ENCODE measurements at regions not wholly inside any gene's neighbourhood (a gene's known extent, or its start where the extent isn't known, plus 50 kb on each side); places are given as distances from the start of the nearest gene placed in this dataset.

- POLR2A ChIA-PET: no interaction called here
- no peak for DNase-seq (ENCODE audit: low read depth, low spot score)
- CTCF ChIA-PET: no interaction called here
- Histone ChIP-seq H3K4me3 (ENCODE audit: low read depth, low read length) (no peak overlapping the region), H3K9me3 (ENCODE audit: control insufficient read depth, insufficient read depth, low read length) (no peaks in the 10 kb centered on the region), H3K27ac (ENCODE audit: low read depth, low read length) (no peak overlapping the region), H3K27me3 (ENCODE audit: control insufficient read depth, insufficient read depth, low read length) (no peaks in the 10 kb centered on the region)
- TF ChIP-seq CTCF (IDR thresholded peaks at IDR 0.05; ENCODE audit: low read depth, low read length): no peak
Observed at GRCh38 chr10:54900584-54900983, 99.6 kb upstream of the PCDH15 start.

- POLR2A ChIA-PET: no interaction called here
Observed at GRCh38 chr10:54880996-54881395, 80.0 kb upstream of the PCDH15 start.

GRCh38 chr10:54869022-54869421, 68.0 kb upstream of the PCDH15 start:
- POLR2A ChIA-PET: no interaction called here
- CTCF ChIA-PET: no interaction called here
- no peak for DNase-seq (ENCODE audit: low read depth, low spot score)

More at GRCh38 chr10:54880996-54881395, 80.0 kb upstream of the PCDH15 start:
- no peaks in the 10 kb centered on the region for H3K27me3 ChIP-seq (ENCODE audit: control insufficient read depth, insufficient read depth, low read length)
- H3K27ac ChIP-seq (ENCODE audit: low read depth, low read length): no peak overlapping the region
- TF ChIP-seq CTCF (IDR thresholded peaks at IDR 0.05; ENCODE audit: low read depth, low read length): no peak
- CTCF ChIA-PET: no interaction called here
- no peak overlapping the region for H3K4me3 ChIP-seq (ENCODE audit: low read depth, low read length)
- DNase-seq (ENCODE audit: low read depth, low spot score): no peak
- no peaks in the 10 kb centered on the region for H3K9me3 ChIP-seq (ENCODE audit: control insufficient read depth, insufficient read depth, low read length)

GRCh38 chr10:54866666-54867065, 65.6 kb upstream of the PCDH15 start:
- Histone ChIP-seq H3K4me3 (ENCODE audit: low read depth, low read length) (no peak overlapping the region), H3K27ac (ENCODE audit: low read depth, low read length) (no peak overlapping the region), H3K9me3 (ENCODE audit: control insufficient read depth, insufficient read depth, low read length) (no peaks in the 10 kb centered on the region), H3K27me3 (ENCODE audit: control insufficient read depth, insufficient read depth, low read length) (no peaks in the 10 kb centered on the region)
- ChIA-PET POLR2A (no interaction called here), CTCF (no interaction called here)
- no peak for DNase-seq (ENCODE audit: low read depth, low spot score)
- TF ChIP-seq CTCF (IDR thresholded peaks at IDR 0.05; ENCODE audit: low read depth, low read length): no peak

More at GRCh38 chr10:54869022-54869421, 68.0 kb upstream of the PCDH15 start:
- TF ChIP-seq CTCF (IDR thresholded peaks at IDR 0.05; ENCODE audit: low read depth, low read length): no peak
- H3K4me3 ChIP-seq (ENCODE audit: low read depth, low read length): no peak overlapping the region
- H3K27ac ChIP-seq (ENCODE audit: low read depth, low read length): no peak overlapping the region
- H3K27me3 ChIP-seq (ENCODE audit: control insufficient read depth, insufficient read depth, low read length): no peaks in the 10 kb centered on the region
- H3K9me3 ChIP-seq (ENCODE audit: control insufficient read depth, insufficient read depth, low read length): no peaks in the 10 kb centered on the region

- Histone ChIP-seq H3K27ac (ENCODE audit: low read depth, low read length) (no peak overlapping the region), H3K4me3 (ENCODE audit: low read depth, low read length) (no peak overlapping the region), H3K9me3 (ENCODE audit: control insufficient read depth, insufficient read depth, low read length) (no peaks in the 10 kb centered on the region; the same call in 1 of the 2 replicates), H3K27me3 (ENCODE audit: control insufficient read depth, insufficient read depth, low read length) (no peaks in the 10 kb centered on the region)
- DNase-seq (ENCODE audit: low read depth, low spot score): no peak
- no peak for TF ChIP-seq CTCF (IDR thresholded peaks at IDR 0.05; ENCODE audit: low read depth, low read length)
- CTCF ChIA-PET: no interaction called here
- POLR2A ChIA-PET: no interaction called here
Observed at GRCh38 chr10:54854843-54855242, 53.8 kb upstream of the PCDH15 start.
